Ishikawa (cell line): ENCODE measurements at regions not wholly inside any gene's neighbourhood (a gene's known extent, or its start where the extent isn't known, plus 50 kb on each side); places are given as distances from the start of the nearest gene placed in this dataset.

ENCODE experiments used
- CEBPB ChIP-seq: IDR thresholded peaks from 2 replicates; pipeline ENCODE4 v1.6.1; 2012
- CREB1 ChIP-seq: IDR thresholded peaks from 2 replicates; pipeline ENCODE4 v1.6.1; 2012; ENCODE audit warnings: low read depth
- EGR1 ChIP-seq: IDR thresholded peaks from 2 replicates; pipeline ENCODE4 v1.6.1; 2012
- EP300 ChIP-seq: IDR thresholded peaks from 2 replicates; pipeline ENCODE4 v1.6.1; 2012; ENCODE audit warnings: borderline replicate concordance
- FOXM1 ChIP-seq: IDR thresholded peaks from 2 replicates; pipeline ENCODE4 v1.6.1; 2012; ENCODE audit warnings: low read depth, borderline replicate concordance
- NFIC ChIP-seq: IDR thresholded peaks from 2 replicates; pipeline ENCODE4 v1.6.1; 2012
- RAD21 ChIP-seq: IDR thresholded peaks from 2 replicates; pipeline ENCODE4 v1.6.1; 2012; ENCODE audit warnings: low read depth
- TAF1 ChIP-seq: IDR thresholded peaks from 2 replicates; pipeline ENCODE4 v1.6.1; 2012; ENCODE audit warnings: low read depth, mild to moderate bottlenecking
- TCF12 ChIP-seq: IDR thresholded peaks from 2 replicates; pipeline ENCODE4 v1.6.1; 2012; ENCODE audit warnings: low read depth
- TEAD4 ChIP-seq: IDR thresholded peaks from 2 replicates; pipeline ENCODE4 v1.6.1; 2012
- YY1 ChIP-seq: IDR thresholded peaks from 2 replicates; pipeline ENCODE4 v1.6.1; 2012; ENCODE audit warnings: low read depth
- ZBTB7A ChIP-seq: IDR thresholded peaks from 2 replicates; pipeline ENCODE4 v1.6.1; 2012; ENCODE audit warnings: low read depth
- TF ChIP-seq, protein P1 (sequence below): IDR thresholded peaks from 2 replicates; pipeline ENCODE4 v1.6.1; 2012; ENCODE audit warnings: low read depth, mild to moderate bottlenecking
- TF ChIP-seq, protein P2 (sequence below): IDR thresholded peaks from 2 replicates; pipeline ENCODE4 v1.6.1; 2012
- TF ChIP-seq, protein P3 (sequence below): IDR thresholded peaks from 2 replicates; pipeline ENCODE4 v1.6.1; 2012

DNA sequence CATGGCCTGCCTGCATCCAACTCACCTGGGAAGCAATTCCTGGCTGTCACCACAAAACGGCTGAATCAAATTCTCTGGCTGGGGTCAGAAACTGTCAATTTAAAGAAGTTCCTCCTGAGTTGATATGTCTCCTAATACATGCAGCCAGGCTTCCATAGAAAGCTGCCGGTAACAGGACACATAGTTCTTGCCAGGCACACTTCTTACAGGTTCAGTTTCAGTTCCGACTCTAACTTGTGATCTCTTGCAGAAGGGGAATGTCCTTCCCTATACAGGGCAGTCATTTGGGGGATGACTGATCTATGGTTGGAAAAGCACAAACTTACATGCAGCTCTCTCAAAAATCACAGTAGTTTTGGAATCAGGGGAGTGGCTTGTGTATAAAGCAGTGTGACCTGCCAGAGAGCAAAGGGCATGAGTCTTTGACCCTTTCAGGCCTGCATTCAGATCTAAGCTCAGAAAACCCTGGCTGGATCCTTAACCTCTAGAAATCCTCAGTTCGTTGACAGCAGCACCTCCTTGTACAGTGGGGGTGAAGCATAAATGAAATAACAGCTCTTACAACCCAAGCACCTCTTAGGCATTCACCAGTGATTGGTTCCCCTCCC lies 195.6 kb downstream of the SCP2D1 start:
- no peak for TF ChIP-seq FOXM1
- TF ChIP-seq EGR1, result no peak
- TF ChIP-seq, protein P1, sequence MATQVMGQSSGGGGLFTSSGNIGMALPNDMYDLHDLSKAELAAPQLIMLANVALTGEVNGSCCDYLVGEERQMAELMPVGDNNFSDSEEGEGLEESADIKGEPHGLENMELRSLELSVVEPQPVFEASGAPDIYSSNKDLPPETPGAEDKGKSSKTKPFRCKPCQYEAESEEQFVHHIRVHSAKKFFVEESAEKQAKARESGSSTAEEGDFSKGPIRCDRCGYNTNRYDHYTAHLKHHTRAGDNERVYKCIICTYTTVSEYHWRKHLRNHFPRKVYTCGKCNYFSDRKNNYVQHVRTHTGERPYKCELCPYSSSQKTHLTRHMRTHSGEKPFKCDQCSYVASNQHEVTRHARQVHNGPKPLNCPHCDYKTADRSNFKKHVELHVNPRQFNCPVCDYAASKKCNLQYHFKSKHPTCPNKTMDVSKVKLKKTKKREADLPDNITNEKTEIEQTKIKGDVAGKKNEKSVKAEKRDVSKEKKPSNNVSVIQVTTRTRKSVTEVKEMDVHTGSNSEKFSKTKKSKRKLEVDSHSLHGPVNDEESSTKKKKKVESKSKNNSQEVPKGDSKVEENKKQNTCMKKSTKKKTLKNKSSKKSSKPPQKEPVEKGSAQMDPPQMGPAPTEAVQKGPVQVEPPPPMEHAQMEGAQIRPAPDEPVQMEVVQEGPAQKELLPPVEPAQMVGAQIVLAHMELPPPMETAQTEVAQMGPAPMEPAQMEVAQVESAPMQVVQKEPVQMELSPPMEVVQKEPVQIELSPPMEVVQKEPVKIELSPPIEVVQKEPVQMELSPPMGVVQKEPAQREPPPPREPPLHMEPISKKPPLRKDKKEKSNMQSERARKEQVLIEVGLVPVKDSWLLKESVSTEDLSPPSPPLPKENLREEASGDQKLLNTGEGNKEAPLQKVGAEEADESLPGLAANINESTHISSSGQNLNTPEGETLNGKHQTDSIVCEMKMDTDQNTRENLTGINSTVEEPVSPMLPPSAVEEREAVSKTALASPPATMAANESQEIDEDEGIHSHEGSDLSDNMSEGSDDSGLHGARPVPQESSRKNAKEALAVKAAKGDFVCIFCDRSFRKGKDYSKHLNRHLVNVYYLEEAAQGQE, result no peak
- TF ChIP-seq RAD21, result no peak
- TF ChIP-seq TAF1, result no peak
- no peak for TF ChIP-seq EP300
- TF ChIP-seq, protein P2, sequence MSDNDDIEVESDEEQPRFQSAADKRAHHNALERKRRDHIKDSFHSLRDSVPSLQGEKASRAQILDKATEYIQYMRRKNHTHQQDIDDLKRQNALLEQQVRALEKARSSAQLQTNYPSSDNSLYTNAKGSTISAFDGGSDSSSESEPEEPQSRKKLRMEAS, result no peak
- TF ChIP-seq ZBTB7A, result no peak
- no peak for TF ChIP-seq CREB1
- no peak for TF ChIP-seq TEAD4
- no peak for TF ChIP-seq YY1
- TF ChIP-seq NFIC, result no peak
- TF ChIP-seq, protein P3, sequence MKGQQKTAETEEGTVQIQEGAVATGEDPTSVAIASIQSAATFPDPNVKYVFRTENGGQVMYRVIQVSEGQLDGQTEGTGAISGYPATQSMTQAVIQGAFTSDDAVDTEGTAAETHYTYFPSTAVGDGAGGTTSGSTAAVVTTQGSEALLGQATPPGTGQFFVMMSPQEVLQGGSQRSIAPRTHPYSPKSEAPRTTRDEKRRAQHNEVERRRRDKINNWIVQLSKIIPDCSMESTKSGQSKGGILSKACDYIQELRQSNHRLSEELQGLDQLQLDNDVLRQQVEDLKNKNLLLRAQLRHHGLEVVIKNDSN, result no peak
- no peak for TF ChIP-seq TCF12
- no peak for TF ChIP-seq CEBPB

DNA sequence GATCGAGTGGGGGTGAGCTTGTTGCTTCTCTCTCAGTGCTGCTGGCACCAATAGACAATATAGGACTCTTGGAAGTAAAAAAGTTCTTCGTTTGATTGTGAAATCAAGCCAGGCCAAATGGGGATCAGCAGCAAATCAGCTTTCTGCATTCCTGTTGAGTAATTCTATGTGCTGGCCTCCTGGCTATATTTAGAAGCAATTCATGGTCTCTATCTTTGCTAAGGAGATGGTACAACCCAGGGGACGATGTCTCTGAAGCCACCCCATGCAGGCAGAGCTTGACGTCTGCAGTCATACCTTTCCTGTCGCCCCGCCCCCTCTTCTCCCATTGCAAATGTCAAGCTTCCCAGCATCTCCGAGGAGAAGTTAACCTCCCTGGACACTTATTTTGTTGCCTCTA lies 199.1 kb downstream of the SCP2D1 start:
- no peak for TF ChIP-seq TAF1
- TF ChIP-seq EP300, result no peak
- TF ChIP-seq YY1, result no peak
- TF ChIP-seq, protein P3, result no peak
- no peak for TF ChIP-seq NFIC
- TF ChIP-seq RAD21, result no peak
- TF ChIP-seq, protein P1, result no peak
- no peak for TF ChIP-seq CEBPB
- no peak for TF ChIP-seq EGR1
- TF ChIP-seq TCF12, result no peak
- TF ChIP-seq FOXM1, result no peak
- TF ChIP-seq TEAD4, result no peak
- TF ChIP-seq ZBTB7A, result no peak
- no peak for TF ChIP-seq CREB1
- TF ChIP-seq, protein P2, result no peak

DNA sequence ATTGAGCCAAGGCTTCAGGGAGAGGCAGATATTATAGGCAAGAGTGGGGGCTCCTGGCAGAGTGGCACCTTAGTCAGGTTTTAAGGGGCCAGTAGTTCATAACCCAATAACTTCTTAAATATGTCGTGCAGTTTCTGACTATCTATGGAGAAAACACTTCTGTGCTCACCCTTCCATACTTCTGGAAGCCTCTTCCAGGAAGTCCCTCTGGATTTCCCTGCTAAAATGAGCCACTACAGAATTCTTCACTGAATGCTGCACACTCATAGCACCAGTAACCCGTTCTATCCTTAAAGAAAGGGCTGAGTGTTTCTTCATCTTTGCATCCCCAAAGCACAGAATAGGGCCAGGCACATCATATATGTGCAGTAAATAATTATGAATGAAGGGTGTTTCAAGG lies 198.5 kb upstream of the SLC24A3 start:
- TF ChIP-seq EP300 (no peak), TAF1 (no peak), NFIC (no peak), TEAD4 (no peak), TCF12 (no peak), RAD21 (no peak), YY1 (no peak), EGR1 (no peak)
- TF ChIP-seq, protein P3, result no peak
- TF ChIP-seq, protein P1, result no peak
